Activated naive CD8-positive, alpha-beta T cell treated with anti-CD3 and anti-CD28 coated beads, Interleukin-2, amount 10 ng/mL, durations not matched to agents 7 days and 5 days (primary cell): ENCODE measurements at regions not wholly inside any gene's neighbourhood (a gene's known extent, or its start where the extent isn't known, plus 50 kb on each side); places are given as distances from the start of the nearest gene placed in this dataset.

ENCODE experiments used
- ATAC-seq: fragments of 150-1000 bp; cut with Tn5 transposase; one replicate; pipeline ENCODE4 v1.10.0; 2021; ENCODE audit warnings: low read depth, moderate library complexity
- POLR2A ChIA-PET: fragments of 350-600 bp; sonication (Branson Sonifier 250); formaldehyde crosslinking; loops from one replicate; lab custom pipeline; 2021; ENCODE audit warnings: antibody characterized with exemption; lab: Charles Lee
- DNase-seq: peaks from one replicate; pipeline ENCODE4 v3.0.0; 2021
- H3K27ac Mint-ChIP-seq: one replicate; pipeline ENCODE4 v1.8.0; 2022; ENCODE audit warnings: mild to moderate bottlenecking, mixed read lengths
- H3K27me3 Mint-ChIP-seq: one replicate; pipeline ENCODE4 v1.8.0; 2022; ENCODE audit warnings: mild to moderate bottlenecking, moderate library complexity, mixed read lengths
- H3K36me3 Mint-ChIP-seq: one replicate; pipeline ENCODE4 v1.8.0; 2021; ENCODE audit warnings: mild to moderate bottlenecking, mixed read lengths
- H3K4me1 Mint-ChIP-seq: one replicate; pipeline ENCODE4 v1.8.0; 2021; ENCODE audit warnings: mixed read lengths
- H3K4me3 Mint-ChIP-seq: one replicate; pipeline ENCODE4 v1.8.0; 2022; ENCODE audit warnings: mild to moderate bottlenecking, moderate library complexity, mixed read lengths
- H3K9me3 Mint-ChIP-seq: one replicate; pipeline ENCODE4 v1.8.0; 2021; ENCODE audit warnings: mixed read lengths

- Mint-ChIP-seq H3K4me3 (peak overlapping the region; percentile 1), H3K36me3 (no peaks in the 10 kb centered on the region), H3K4me1 (peaks cover 9% of the 10 kb centered on the region), H3K27me3 (peaks cover 2% of the 10 kb centered on the region), H3K9me3 (peaks cover 1% of the 10 kb centered on the region), H3K27ac (no peak overlapping the region)
- ATAC-seq (no peak), DNase-seq (no peak)
- POLR2A ChIA-PET, result no interaction called here
Observed at GRCh38 chr9:134560206-134560605, 81.4 kb upstream of the COL5A1 start.

- Mint-ChIP-seq H3K4me1 (peaks cover 9% of the 10 kb centered on the region), H3K36me3 (no peaks in the 10 kb centered on the region), H3K9me3 (peaks cover 1% of the 10 kb centered on the region), H3K27me3 (peaks cover 2% of the 10 kb centered on the region), H3K27ac (no peak overlapping the region), H3K4me3 (peak overlapping the region; percentile 1)
- ATAC-seq (no peak), DNase-seq (no peak)
- POLR2A ChIA-PET, result no interaction called here
Observed at GRCh38 chr9:134560654-134561053, 80.9 kb upstream of the COL5A1 start.

- Mint-ChIP-seq H3K27me3 (peaks cover 2% of the 10 kb centered on the region), H3K4me1 (peaks cover 9% of the 10 kb centered on the region), H3K27ac (no peak overlapping the region), H3K36me3 (no peaks in the 10 kb centered on the region), H3K9me3 (peaks cover 1% of the 10 kb centered on the region), H3K4me3 (no peak overlapping the region)
- no peak for DNase-seq
- POLR2A ChIA-PET, result no interaction called here
- no peak for ATAC-seq
Observed at GRCh38 chr9:134561427-134562145, 80.0 kb upstream of the COL5A1 start.

GRCh38 chr9:134562146-134562849 is 79.3 kb upstream of the COL5A1 start:
- POLR2A ChIA-PET, result no interaction called here
- ATAC-seq (no peak), DNase-seq (no peak)
- Mint-ChIP-seq H3K4me1 (peaks cover 9% of the 10 kb centered on the region), H3K27me3 (peaks cover 2% of the 10 kb centered on the region), H3K9me3 (peaks cover 1% of the 10 kb centered on the region), H3K36me3 (no peaks in the 10 kb centered on the region), H3K4me3 (no peak overlapping the region), H3K27ac (no peak overlapping the region)

GRCh38 chr9:134563397-134563796 is 78.2 kb upstream of the COL5A1 start:
- Mint-ChIP-seq H3K36me3 (no peaks in the 10 kb centered on the region), H3K4me1 (peaks cover 9% of the 10 kb centered on the region), H3K27me3 (peaks cover 2% of the 10 kb centered on the region), H3K27ac (no peak overlapping the region), H3K4me3 (no peak overlapping the region), H3K9me3 (peaks cover 3% of the 10 kb centered on the region)
- DNase-seq (no peak), ATAC-seq (no peak)
- POLR2A ChIA-PET, result no interaction called here

GRCh38 chr9:134564431-134565170 is 77.0 kb upstream of the COL5A1 start:
- Mint-ChIP-seq H3K4me1 (peaks cover 3% of the 10 kb centered on the region), H3K27me3 (no peaks in the 10 kb centered on the region), H3K9me3 (peaks cover 3% of the 10 kb centered on the region), H3K36me3 (no peaks in the 10 kb centered on the region), H3K4me3 (no peak overlapping the region), H3K27ac (no peak overlapping the region)
- POLR2A ChIA-PET, result no interaction called here
- no peak for DNase-seq
- no peak for ATAC-seq

GRCh38 chr9:134565316-134565915 is 76.2 kb upstream of the COL5A1 start:
- DNase-seq (no peak), ATAC-seq (no peak)
- POLR2A ChIA-PET, result no interaction called here
- no peak overlapping the region for H3K4me3 Mint-ChIP-seq
- no peaks in the 10 kb centered on the region for H3K36me3 Mint-ChIP-seq
- H3K27me3 Mint-ChIP-seq, result no peaks in the 10 kb centered on the region
- H3K9me3 Mint-ChIP-seq, result peaks cover 3% of the 10 kb centered on the region
- H3K27ac Mint-ChIP-seq, result no peak overlapping the region
- peaks cover 2% of the 10 kb centered on the region for H3K4me1 Mint-ChIP-seq

- DNase-seq (no peak), ATAC-seq (no peak)
- Mint-ChIP-seq H3K36me3 (no peaks in the 10 kb centered on the region), H3K27ac (no peak overlapping the region), H3K4me1 (no peaks in the 10 kb centered on the region), H3K9me3 (peaks cover 3% of the 10 kb centered on the region), H3K27me3 (no peaks in the 10 kb centered on the region), H3K4me3 (no peak overlapping the region)
- POLR2A ChIA-PET, result no interaction called here
Observed at GRCh38 chr9:134566196-134566847, 75.3 kb upstream of the COL5A1 start.

- POLR2A ChIA-PET, result no interaction called here
- H3K4me1 Mint-ChIP-seq, result no peaks in the 10 kb centered on the region
- H3K9me3 Mint-ChIP-seq, result peaks cover 3% of the 10 kb centered on the region
- H3K4me3 Mint-ChIP-seq, result no peak overlapping the region
- H3K27ac Mint-ChIP-seq, result no peak overlapping the region
- H3K36me3 Mint-ChIP-seq, result no peaks in the 10 kb centered on the region
- H3K27me3 Mint-ChIP-seq, result no peaks in the 10 kb centered on the region
- no peak for ATAC-seq
- DNase-seq, result no peak
Observed at GRCh38 chr9:134566936-134567335, 74.7 kb upstream of the COL5A1 start.

- H3K9me3 Mint-ChIP-seq, result peaks cover 3% of the 10 kb centered on the region
- no peaks in the 10 kb centered on the region for H3K4me1 Mint-ChIP-seq
- POLR2A ChIA-PET, result no interaction called here
- H3K4me3 Mint-ChIP-seq, result no peak overlapping the region
- DNase-seq (no peak), ATAC-seq (no peak)
- H3K27me3 Mint-ChIP-seq, result no peaks in the 10 kb centered on the region
- no peaks in the 10 kb centered on the region for H3K36me3 Mint-ChIP-seq
- H3K27ac Mint-ChIP-seq, result no peak overlapping the region
Observed at GRCh38 chr9:134568116-134568515, 73.5 kb upstream of the COL5A1 start.

GRCh38 chr9:134568811-134569210 is 72.8 kb upstream of the COL5A1 start:
- no peaks in the 10 kb centered on the region for H3K36me3 Mint-ChIP-seq
- DNase-seq (no peak), ATAC-seq (no peak)
- no peaks in the 10 kb centered on the region for H3K4me1 Mint-ChIP-seq
- POLR2A ChIA-PET, result no interaction called here
- no peak overlapping the region for H3K4me3 Mint-ChIP-seq
- H3K9me3 Mint-ChIP-seq, result peaks cover 1% of the 10 kb centered on the region
- H3K27me3 Mint-ChIP-seq, result no peaks in the 10 kb centered on the region
- no peak overlapping the region for H3K27ac Mint-ChIP-seq

GRCh38 chr9:134569626-134570025 is 72.0 kb upstream of the COL5A1 start:
- DNase-seq (no peak), ATAC-seq (no peak)
- POLR2A ChIA-PET, result interaction anchor here (0.6 kb wide), 1 partner anchor 10 kb away, joined by 3 read pairs; no protein-coding TSS in a partner anchor
- no peak overlapping the region for H3K27ac Mint-ChIP-seq
- H3K4me3 Mint-ChIP-seq, result no peak overlapping the region
- H3K9me3 Mint-ChIP-seq, result peaks cover 1% of the 10 kb centered on the region
- H3K36me3 Mint-ChIP-seq, result no peaks in the 10 kb centered on the region
- H3K27me3 Mint-ChIP-seq, result no peaks in the 10 kb centered on the region
- H3K4me1 Mint-ChIP-seq, result no peaks in the 10 kb centered on the region

- peak; percentile 18 for DNase-seq
- no peak overlapping the region for H3K27ac Mint-ChIP-seq
- ATAC-seq, result no peak
- H3K27me3 Mint-ChIP-seq, result no peaks in the 10 kb centered on the region
- no peak overlapping the region for H3K4me3 Mint-ChIP-seq
- H3K36me3 Mint-ChIP-seq, result no peaks in the 10 kb centered on the region
- peaks cover 1% of the 10 kb centered on the region for H3K9me3 Mint-ChIP-seq
- H3K4me1 Mint-ChIP-seq, result no peaks in the 10 kb centered on the region
- POLR2A ChIA-PET, result no interaction called here
Observed at GRCh38 chr9:134570151-134570621, 71.4 kb upstream of the COL5A1 start.
